WTC11 (cell line): ENCODE measurements at regions not wholly inside any gene's neighbourhood (a gene's known extent, or its start where the extent isn't known, plus 50 kb on each side); places are given as distances from the start of the nearest gene placed in this dataset.

Experiments
- ETV6 ChIP-seq: sonication (generic); formaldehyde crosslinking; IDR thresholded peaks from 2 replicates; pipeline ENCODE4 v1.8.1; 2022; ENCODE audit warnings: mild to moderate bottlenecking, missing genetic modification reagents
- FOXJ3 ChIP-seq: sonication (generic); formaldehyde crosslinking; IDR thresholded peaks from 2 replicates; pipeline ENCODE4 v1.9.0; 2021; ENCODE audit warnings: missing genetic modification reagents, mild to moderate bottlenecking, borderline replicate concordance
- IRF2 ChIP-seq: sonication (generic); formaldehyde crosslinking; IDR thresholded peaks from 2 replicates; pipeline ENCODE4 v1.8.0; 2022; ENCODE audit warnings: low read depth, missing genetic modification reagents, borderline replicate concordance
- NR1H2 ChIP-seq: sonication (generic); formaldehyde crosslinking; IDR thresholded peaks from 2 replicates; pipeline ENCODE4 v1.9.0; 2021; ENCODE audit warnings: mild to moderate bottlenecking, moderate library complexity, missing genetic modification reagents
- NR3C1 ChIP-seq: sonication (generic); formaldehyde crosslinking; conservative IDR thresholded peaks from 2 replicates; pipeline ENCODE4 v1.8.1; 2023; ENCODE audit warnings: low read depth, mild to moderate bottlenecking, missing genetic modification reagents
- TEAD4 ChIP-seq: sonication (generic); formaldehyde crosslinking; IDR thresholded peaks from 2 replicates; pipeline ENCODE4 v1.8.0; 2022; ENCODE audit warnings: mild to moderate bottlenecking, missing genetic modification reagents
- TF ChIP-seq, protein P1 (sequence below): fragments of 200-600 bp; IDR thresholded peaks from 2 replicates; pipeline ENCODE4 v1.8.0; 2022; ENCODE audit warnings: antibody characterized with exemption
- TF ChIP-seq, protein P2 (sequence below): sonication (generic); formaldehyde crosslinking; IDR thresholded peaks from 2 replicates; pipeline ENCODE4 v1.8.1; 2022; ENCODE audit warnings: missing genetic modification reagents, borderline replicate concordance
- TF ChIP-seq, protein P3 (sequence below): sonication (generic); formaldehyde crosslinking; IDR thresholded peaks from 2 replicates; pipeline ENCODE4 v1.8.1; 2022; ENCODE audit warnings: low read depth, missing genetic modification reagents, borderline replicate concordance
- TF ChIP-seq, protein P4 (sequence below): sonication (generic); formaldehyde crosslinking; IDR thresholded peaks from 2 replicates; pipeline ENCODE4 v1.8.1; 2022; ENCODE audit warnings: low read depth, mild to moderate bottlenecking, moderate library complexity, missing genetic modification reagents, borderline replicate concordance
- TF ChIP-seq, protein P5 (sequence below): sonication (generic); formaldehyde crosslinking; IDR thresholded peaks from 2 replicates; pipeline ENCODE4 v1.8.0; 2022; ENCODE audit warnings: mild to moderate bottlenecking, missing genetic modification reagents

DNA sequence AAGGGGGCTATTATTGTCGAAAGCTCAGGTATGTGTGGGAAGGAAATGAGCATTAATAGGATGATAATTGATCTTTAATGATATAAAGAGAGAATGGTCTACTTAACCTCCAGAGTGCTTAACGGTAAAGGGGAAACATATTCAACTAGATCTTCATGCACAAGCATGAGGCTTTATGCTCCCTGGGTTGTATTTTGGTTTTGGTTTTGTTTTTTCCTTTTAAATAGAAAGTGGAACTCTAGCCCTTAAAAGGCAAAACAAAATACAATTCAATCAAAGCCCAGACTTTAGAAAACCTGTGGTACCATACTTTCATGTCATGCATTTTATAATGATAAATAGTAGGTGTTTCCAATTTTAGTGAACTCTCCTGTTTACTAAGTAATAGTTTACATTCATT is 622.7 kb downstream of the METTL15 start:
- TF ChIP-seq, protein P1, sequence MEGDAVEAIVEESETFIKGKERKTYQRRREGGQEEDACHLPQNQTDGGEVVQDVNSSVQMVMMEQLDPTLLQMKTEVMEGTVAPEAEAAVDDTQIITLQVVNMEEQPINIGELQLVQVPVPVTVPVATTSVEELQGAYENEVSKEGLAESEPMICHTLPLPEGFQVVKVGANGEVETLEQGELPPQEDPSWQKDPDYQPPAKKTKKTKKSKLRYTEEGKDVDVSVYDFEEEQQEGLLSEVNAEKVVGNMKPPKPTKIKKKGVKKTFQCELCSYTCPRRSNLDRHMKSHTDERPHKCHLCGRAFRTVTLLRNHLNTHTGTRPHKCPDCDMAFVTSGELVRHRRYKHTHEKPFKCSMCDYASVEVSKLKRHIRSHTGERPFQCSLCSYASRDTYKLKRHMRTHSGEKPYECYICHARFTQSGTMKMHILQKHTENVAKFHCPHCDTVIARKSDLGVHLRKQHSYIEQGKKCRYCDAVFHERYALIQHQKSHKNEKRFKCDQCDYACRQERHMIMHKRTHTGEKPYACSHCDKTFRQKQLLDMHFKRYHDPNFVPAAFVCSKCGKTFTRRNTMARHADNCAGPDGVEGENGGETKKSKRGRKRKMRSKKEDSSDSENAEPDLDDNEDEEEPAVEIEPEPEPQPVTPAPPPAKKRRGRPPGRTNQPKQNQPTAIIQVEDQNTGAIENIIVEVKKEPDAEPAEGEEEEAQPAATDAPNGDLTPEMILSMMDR, result no peak
- TF ChIP-seq, protein P2, sequence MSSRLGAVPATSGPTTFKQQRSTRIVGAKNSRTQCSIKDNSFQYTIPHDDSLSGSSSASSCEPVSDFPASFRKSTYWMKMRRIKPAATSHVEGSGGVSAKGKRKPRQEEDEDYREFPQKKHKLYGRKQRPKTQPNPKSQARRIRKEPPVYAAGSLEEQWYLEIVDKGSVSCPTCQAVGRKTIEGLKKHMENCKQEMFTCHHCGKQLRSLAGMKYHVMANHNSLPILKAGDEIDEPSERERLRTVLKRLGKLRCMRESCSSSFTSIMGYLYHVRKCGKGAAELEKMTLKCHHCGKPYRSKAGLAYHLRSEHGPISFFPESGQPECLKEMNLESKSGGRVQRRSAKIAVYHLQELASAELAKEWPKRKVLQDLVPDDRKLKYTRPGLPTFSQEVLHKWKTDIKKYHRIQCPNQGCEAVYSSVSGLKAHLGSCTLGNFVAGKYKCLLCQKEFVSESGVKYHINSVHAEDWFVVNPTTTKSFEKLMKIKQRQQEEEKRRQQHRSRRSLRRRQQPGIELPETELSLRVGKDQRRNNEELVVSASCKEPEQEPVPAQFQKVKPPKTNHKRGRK (CRISPR knock-in tag), result no peak
- TF ChIP-seq ETV6 (CRISPR knock-in tag) (no peak), FOXJ3 (CRISPR knock-in tag) (no peak), NR1H2 (CRISPR knock-in tag) (no peak), NR3C1 (no peak), TEAD4 (CRISPR knock-in tag) (no peak), IRF2 (no peak)
- TF ChIP-seq, protein P3, sequence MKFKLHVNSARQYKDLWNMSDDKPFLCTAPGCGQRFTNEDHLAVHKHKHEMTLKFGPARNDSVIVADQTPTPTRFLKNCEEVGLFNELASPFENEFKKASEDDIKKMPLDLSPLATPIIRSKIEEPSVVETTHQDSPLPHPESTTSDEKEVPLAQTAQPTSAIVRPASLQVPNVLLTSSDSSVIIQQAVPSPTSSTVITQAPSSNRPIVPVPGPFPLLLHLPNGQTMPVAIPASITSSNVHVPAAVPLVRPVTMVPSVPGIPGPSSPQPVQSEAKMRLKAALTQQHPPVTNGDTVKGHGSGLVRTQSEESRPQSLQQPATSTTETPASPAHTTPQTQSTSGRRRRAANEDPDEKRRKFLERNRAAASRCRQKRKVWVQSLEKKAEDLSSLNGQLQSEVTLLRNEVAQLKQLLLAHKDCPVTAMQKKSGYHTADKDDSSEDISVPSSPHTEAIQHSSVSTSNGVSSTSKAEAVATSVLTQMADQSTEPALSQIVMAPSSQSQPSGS, result no peak
- TF ChIP-seq, protein P4, sequence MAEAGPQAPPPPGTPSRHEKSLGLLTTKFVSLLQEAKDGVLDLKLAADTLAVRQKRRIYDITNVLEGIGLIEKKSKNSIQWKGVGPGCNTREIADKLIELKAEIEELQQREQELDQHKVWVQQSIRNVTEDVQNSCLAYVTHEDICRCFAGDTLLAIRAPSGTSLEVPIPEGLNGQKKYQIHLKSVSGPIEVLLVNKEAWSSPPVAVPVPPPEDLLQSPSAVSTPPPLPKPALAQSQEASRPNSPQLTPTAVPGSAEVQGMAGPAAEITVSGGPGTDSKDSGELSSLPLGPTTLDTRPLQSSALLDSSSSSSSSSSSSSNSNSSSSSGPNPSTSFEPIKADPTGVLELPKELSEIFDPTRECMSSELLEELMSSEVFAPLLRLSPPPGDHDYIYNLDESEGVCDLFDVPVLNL, result no peak
- TF ChIP-seq, protein P5, sequence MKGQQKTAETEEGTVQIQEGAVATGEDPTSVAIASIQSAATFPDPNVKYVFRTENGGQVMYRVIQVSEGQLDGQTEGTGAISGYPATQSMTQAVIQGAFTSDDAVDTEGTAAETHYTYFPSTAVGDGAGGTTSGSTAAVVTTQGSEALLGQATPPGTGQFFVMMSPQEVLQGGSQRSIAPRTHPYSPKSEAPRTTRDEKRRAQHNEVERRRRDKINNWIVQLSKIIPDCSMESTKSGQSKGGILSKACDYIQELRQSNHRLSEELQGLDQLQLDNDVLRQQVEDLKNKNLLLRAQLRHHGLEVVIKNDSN (CRISPR knock-in tag), result no peak
